Stimulated activated naive CD8-positive, alpha-beta T cell treated with anti-CD3 and anti-CD28 coated beads, Interleukin-15, amount 100 ng/mL, for 72 hours (primary cell): ENCODE measurements at regions not wholly inside any gene's neighbourhood (a gene's known extent, or its start where the extent isn't known, plus 50 kb on each side); places are given as distances from the start of the nearest gene placed in this dataset.
A peak's percentile ranks its signal among the peaks of the same experiment; 100 is the strongest.

Source experiments
- ATAC-seq: fragments of 150-1000 bp; cut with Tn5 transposase; 2 replicates; pipeline ENCODE4 v1.10.0; 2021; ENCODE audit warnings: mild to moderate bottlenecking, moderate library complexity
- DNase-seq, 2 donors: peaks; one replicate each; pipeline ENCODE4 v3.0.0; 2021 to 2022
- H3K27ac Mint-ChIP-seq, 2 donors: one replicate each; pipeline ENCODE4 v1.8.0; 2022; ENCODE audit warnings: mild to moderate bottlenecking in 2 of 2, mixed read lengths in 2 of 2, moderate library complexity in 2 of 2
- H3K27me3 Mint-ChIP-seq: one replicate; pipeline ENCODE4 v1.8.0; 2022; ENCODE audit warnings: mixed read lengths
- H3K4me1 Mint-ChIP-seq: one replicate; pipeline ENCODE4 v1.8.0; 2022; ENCODE audit warnings: mild to moderate bottlenecking, mixed read lengths
- H3K4me3 Mint-ChIP-seq, 2 donors: one replicate each; pipeline ENCODE4 v1.8.0; 2022; ENCODE audit warnings: mild to moderate bottlenecking in 2 of 2, mixed read lengths in 2 of 2, moderate library complexity in 1 of 2
- H3K9me3 Mint-ChIP-seq, 2 donors: one replicate each; pipeline ENCODE4 v1.8.0; 2022; ENCODE audit warnings: mixed read lengths in 2 of 2

GRCh38 chr3:40985195-40985594, 214.1 kb upstream of the CTNNB1 start:
- H3K27ac Mint-ChIP-seq: no peak overlapping the region
- H3K27me3 Mint-ChIP-seq: peaks cover 74% of the 10 kb centered on the region
- DNase-seq: no peak
- H3K4me1 Mint-ChIP-seq: peaks cover 10% of the 10 kb centered on the region
- H3K4me3 Mint-ChIP-seq: no peak overlapping the region
- no peak for ATAC-seq
- no peaks in the 10 kb centered on the region for H3K9me3 Mint-ChIP-seq

- no peak for DNase-seq
- Mint-ChIP-seq H3K4me1 (no peaks in the 10 kb centered on the region), H3K9me3 (no peaks in the 10 kb centered on the region), H3K27me3 (peaks cover 68% of the 10 kb centered on the region), H3K4me3 (no peak overlapping the region), H3K27ac (no peak overlapping the region)
- ATAC-seq: no peak
These were observed 210.8 kb upstream of the CTNNB1 start for GRCh38 chr3:40988468-40988867.

GRCh38 chr3:40989141-40990061, 209.9 kb upstream of the CTNNB1 start:
- Mint-ChIP-seq H3K9me3 (no peaks in the 10 kb centered on the region), H3K27ac (no peak overlapping the region), H3K27me3 (peaks cover 63% of the 10 kb centered on the region), H3K4me1 (no peaks in the 10 kb centered on the region), H3K4me3 (no peak overlapping the region)
- DNase-seq (no peak), ATAC-seq (no peak)

GRCh38 chr3:40990062-40990456, 209.2 kb upstream of the CTNNB1 start:
- ATAC-seq: no peak
- no peak overlapping the region for H3K27ac Mint-ChIP-seq
- H3K27me3 Mint-ChIP-seq: peaks cover 57% of the 10 kb centered on the region
- H3K4me3 Mint-ChIP-seq: no peak overlapping the region
- no peaks in the 10 kb centered on the region for H3K4me1 Mint-ChIP-seq
- no peak for DNase-seq
- no peaks in the 10 kb centered on the region for H3K9me3 Mint-ChIP-seq

GRCh38 chr3:40992023-40992422, 207.3 kb upstream of the CTNNB1 start:
- Mint-ChIP-seq H3K27ac (no peak overlapping the region), H3K4me1 (no peaks in the 10 kb centered on the region), H3K4me3 (no peak overlapping the region), H3K9me3 (no peaks in the 10 kb centered on the region), H3K27me3 (peaks cover 43% of the 10 kb centered on the region)
- ATAC-seq (no peak), DNase-seq (no peak)

GRCh38 chr3:40994611-40995010, 204.7 kb upstream of the CTNNB1 start:
- no peak overlapping the region for H3K4me3 Mint-ChIP-seq
- DNase-seq (no peak), ATAC-seq (no peak)
- H3K27me3 Mint-ChIP-seq: peaks cover 22% of the 10 kb centered on the region
- no peak overlapping the region for H3K27ac Mint-ChIP-seq
- H3K4me1 Mint-ChIP-seq: peaks cover 6% of the 10 kb centered on the region
- H3K9me3 Mint-ChIP-seq: no peaks in the 10 kb centered on the region

- Mint-ChIP-seq H3K9me3 (no peaks in the 10 kb centered on the region), H3K4me3 (no peak overlapping the region), H3K27me3 (peaks cover 17% of the 10 kb centered on the region), H3K4me1 (peaks cover 6% of the 10 kb centered on the region), H3K27ac (no peak overlapping the region)
- DNase-seq: no peak
- no peak for ATAC-seq
These were observed 204.0 kb upstream of the CTNNB1 start for GRCh38 chr3:40995271-40995670.

- no peaks in the 10 kb centered on the region for H3K9me3 Mint-ChIP-seq
- DNase-seq (no peak), ATAC-seq (no peak)
- H3K4me1 Mint-ChIP-seq: peaks cover 6% of the 10 kb centered on the region
- H3K27me3 Mint-ChIP-seq: peaks cover 17% of the 10 kb centered on the region
- H3K4me3 Mint-ChIP-seq: no peak overlapping the region
- H3K27ac Mint-ChIP-seq: no peak overlapping the region
These were observed 202.9 kb upstream of the CTNNB1 start for GRCh38 chr3:40996382-40996781.

GRCh38 chr3:40996827-40997710, 202.2 kb upstream of the CTNNB1 start:
- no peak for ATAC-seq
- Mint-ChIP-seq H3K27ac (peak overlapping the region in 1 of 2 donors; percentile 37), H3K4me3 (no peak overlapping the region), H3K9me3 (no peaks in the 10 kb centered on the region), H3K4me1 (peaks cover 7% of the 10 kb centered on the region), H3K27me3 (peaks cover 17% of the 10 kb centered on the region)
- no peak for DNase-seq

- no peak overlapping the region for H3K4me3 Mint-ChIP-seq
- ATAC-seq (no peak), DNase-seq (no peak)
- H3K9me3 Mint-ChIP-seq: no peaks in the 10 kb centered on the region
- H3K27ac Mint-ChIP-seq: peak overlapping the region in 1 of 2 donors; percentile 37
- peaks cover 16% of the 10 kb centered on the region for H3K27me3 Mint-ChIP-seq
- peaks cover 12% of the 10 kb centered on the region for H3K4me1 Mint-ChIP-seq
These were observed 201.4 kb upstream of the CTNNB1 start for GRCh38 chr3:40997711-40998519.

- H3K9me3 Mint-ChIP-seq: no peaks in the 10 kb centered on the region
- peaks cover 12% of the 10 kb centered on the region for H3K4me1 Mint-ChIP-seq
- no peak overlapping the region for H3K27ac Mint-ChIP-seq
- peaks cover 6% of the 10 kb centered on the region for H3K27me3 Mint-ChIP-seq
- ATAC-seq (no peak), DNase-seq (no peak)
- H3K4me3 Mint-ChIP-seq: no peak overlapping the region
These were observed 199.6 kb upstream of the CTNNB1 start for GRCh38 chr3:40999682-41000081.

- ATAC-seq (no peak), DNase-seq (no peak)
- H3K27ac Mint-ChIP-seq: no peak overlapping the region
- no peaks in the 10 kb centered on the region for H3K9me3 Mint-ChIP-seq
- H3K4me3 Mint-ChIP-seq: no peak overlapping the region
- peaks cover 12% of the 10 kb centered on the region for H3K4me1 Mint-ChIP-seq
- H3K27me3 Mint-ChIP-seq: peaks cover 6% of the 10 kb centered on the region
These were observed 198.8 kb upstream of the CTNNB1 start for GRCh38 chr3:41000471-41000870.

- no peak for DNase-seq
- Mint-ChIP-seq H3K9me3 (peaks cover under 1 to 1% of the 10 kb centered on the region in 2 donors), H3K27ac (no peak overlapping the region), H3K4me3 (no peak overlapping the region), H3K27me3 (peaks cover 5% of the 10 kb centered on the region), H3K4me1 (peaks cover 12% of the 10 kb centered on the region)
- ATAC-seq: no peak
These were observed 197.7 kb upstream of the CTNNB1 start for GRCh38 chr3:41001556-41001955.

- DNase-seq (no peak), ATAC-seq (no peak)
- Mint-ChIP-seq H3K9me3 (peaks cover 6 to 7% of the 10 kb centered on the region in 2 donors), H3K27me3 (peaks cover 9% of the 10 kb centered on the region), H3K27ac (peak overlapping the region in 1 of 2 donors; percentile 53), H3K4me3 (no peak overlapping the region), H3K4me1 (peaks cover 12% of the 10 kb centered on the region)
These were observed 197.2 kb upstream of the CTNNB1 start for GRCh38 chr3:41002104-41002503.

GRCh38 chr3:41007399-41007798, 191.9 kb upstream of the CTNNB1 start:
- Mint-ChIP-seq H3K27ac (no peak overlapping the region), H3K27me3 (peaks cover 9% of the 10 kb centered on the region), H3K9me3 (peaks cover 21 to 31% of the 10 kb centered on the region in 2 donors), H3K4me3 (no peak overlapping the region), H3K4me1 (peaks cover 2% of the 10 kb centered on the region)
- no peak for DNase-seq
- ATAC-seq: no peak
